ENCODE measurements at regions not wholly inside any gene's neighbourhood (a gene's known extent, or its start where the extent isn't known, plus 50 kb on each side); places are given as distances from the start of the nearest gene placed in this dataset.

DNA sequence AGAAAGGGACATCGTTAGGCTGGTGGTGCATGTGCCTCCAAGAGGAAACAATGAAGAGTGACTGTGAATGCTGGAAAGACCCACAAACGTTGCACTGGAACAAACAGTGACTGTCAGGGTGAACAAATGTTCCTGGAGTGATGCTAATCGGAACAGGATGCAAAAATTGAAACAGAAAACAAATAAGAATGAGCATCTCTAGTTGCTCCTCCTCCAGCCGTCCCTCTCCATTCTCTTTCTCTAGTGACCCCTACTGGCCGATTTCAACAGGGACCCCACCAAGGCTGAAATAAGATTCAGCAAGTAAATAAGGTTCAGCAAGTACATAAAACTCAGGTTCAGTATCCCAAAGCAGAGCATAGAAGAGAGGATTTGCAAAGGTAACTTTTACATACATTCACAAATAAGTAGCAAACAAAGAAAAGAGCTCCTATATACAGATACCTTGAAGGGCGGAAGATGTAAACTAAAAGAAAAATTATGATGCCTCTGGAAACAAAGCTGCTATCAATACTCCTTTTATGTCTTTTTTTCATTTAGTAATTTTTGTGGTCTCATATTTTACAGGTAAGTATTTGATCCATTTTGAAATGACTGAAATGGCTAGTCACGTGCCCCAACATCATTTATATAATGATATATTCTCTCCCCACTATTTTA is 836.1 kb upstream of the ADAMTS5 start:
- BruUV-seq (replicated peaks), result no TSS peak
- POLR2A ChIA-PET, result no interaction called here

GRCh38 chr21:27799861-27800260 is 833.0 kb upstream of the ADAMTS5 start:
- Histone ChIP-seq H3K36me3 (ENCODE audit: control insufficient read depth, insufficient read depth, low read length) (no peaks in the 10 kb centered on the region), H3K4me1 (ENCODE audit: control insufficient read depth, insufficient read depth, low read length) (no peaks in the 10 kb centered on the region), H3K27me3 (ENCODE audit: control insufficient read depth, insufficient read depth, low read length) (no peaks in the 10 kb centered on the region), H3K9me3 (ENCODE audit: control insufficient read depth, insufficient read depth, low read depth, low read length) (no peaks in the 10 kb centered on the region), H3K27ac (ENCODE audit: low read length) (no peak overlapping the region), H3K4me3 (ENCODE audit: low read depth in 2 of 2, low read length in 2 of 2) (no peak overlapping the region)
- TF ChIP-seq SIN3A (IDR thresholded peaks at IDR 0.05; ENCODE audit: borderline replicate concordance, insufficient read depth, low read depth, low read length) (no peak), TCF7L2 (IDR thresholded peaks at IDR 0.05; ENCODE audit: low read depth, low read length) (no peak), POLR2AphosphoS5 (IDR thresholded peaks at IDR 0.05; ENCODE audit: low read depth, low read length) (no peak)
- TF ChIP-seq, protein P1, sequence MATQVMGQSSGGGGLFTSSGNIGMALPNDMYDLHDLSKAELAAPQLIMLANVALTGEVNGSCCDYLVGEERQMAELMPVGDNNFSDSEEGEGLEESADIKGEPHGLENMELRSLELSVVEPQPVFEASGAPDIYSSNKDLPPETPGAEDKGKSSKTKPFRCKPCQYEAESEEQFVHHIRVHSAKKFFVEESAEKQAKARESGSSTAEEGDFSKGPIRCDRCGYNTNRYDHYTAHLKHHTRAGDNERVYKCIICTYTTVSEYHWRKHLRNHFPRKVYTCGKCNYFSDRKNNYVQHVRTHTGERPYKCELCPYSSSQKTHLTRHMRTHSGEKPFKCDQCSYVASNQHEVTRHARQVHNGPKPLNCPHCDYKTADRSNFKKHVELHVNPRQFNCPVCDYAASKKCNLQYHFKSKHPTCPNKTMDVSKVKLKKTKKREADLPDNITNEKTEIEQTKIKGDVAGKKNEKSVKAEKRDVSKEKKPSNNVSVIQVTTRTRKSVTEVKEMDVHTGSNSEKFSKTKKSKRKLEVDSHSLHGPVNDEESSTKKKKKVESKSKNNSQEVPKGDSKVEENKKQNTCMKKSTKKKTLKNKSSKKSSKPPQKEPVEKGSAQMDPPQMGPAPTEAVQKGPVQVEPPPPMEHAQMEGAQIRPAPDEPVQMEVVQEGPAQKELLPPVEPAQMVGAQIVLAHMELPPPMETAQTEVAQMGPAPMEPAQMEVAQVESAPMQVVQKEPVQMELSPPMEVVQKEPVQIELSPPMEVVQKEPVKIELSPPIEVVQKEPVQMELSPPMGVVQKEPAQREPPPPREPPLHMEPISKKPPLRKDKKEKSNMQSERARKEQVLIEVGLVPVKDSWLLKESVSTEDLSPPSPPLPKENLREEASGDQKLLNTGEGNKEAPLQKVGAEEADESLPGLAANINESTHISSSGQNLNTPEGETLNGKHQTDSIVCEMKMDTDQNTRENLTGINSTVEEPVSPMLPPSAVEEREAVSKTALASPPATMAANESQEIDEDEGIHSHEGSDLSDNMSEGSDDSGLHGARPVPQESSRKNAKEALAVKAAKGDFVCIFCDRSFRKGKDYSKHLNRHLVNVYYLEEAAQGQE (IDR thresholded peaks at IDR 0.05; ENCODE audit: insufficient read depth in 1 of 2, low read depth in 2 of 2, low read length in 1 of 2), result no peak
- TF ChIP-seq, protein P2, sequence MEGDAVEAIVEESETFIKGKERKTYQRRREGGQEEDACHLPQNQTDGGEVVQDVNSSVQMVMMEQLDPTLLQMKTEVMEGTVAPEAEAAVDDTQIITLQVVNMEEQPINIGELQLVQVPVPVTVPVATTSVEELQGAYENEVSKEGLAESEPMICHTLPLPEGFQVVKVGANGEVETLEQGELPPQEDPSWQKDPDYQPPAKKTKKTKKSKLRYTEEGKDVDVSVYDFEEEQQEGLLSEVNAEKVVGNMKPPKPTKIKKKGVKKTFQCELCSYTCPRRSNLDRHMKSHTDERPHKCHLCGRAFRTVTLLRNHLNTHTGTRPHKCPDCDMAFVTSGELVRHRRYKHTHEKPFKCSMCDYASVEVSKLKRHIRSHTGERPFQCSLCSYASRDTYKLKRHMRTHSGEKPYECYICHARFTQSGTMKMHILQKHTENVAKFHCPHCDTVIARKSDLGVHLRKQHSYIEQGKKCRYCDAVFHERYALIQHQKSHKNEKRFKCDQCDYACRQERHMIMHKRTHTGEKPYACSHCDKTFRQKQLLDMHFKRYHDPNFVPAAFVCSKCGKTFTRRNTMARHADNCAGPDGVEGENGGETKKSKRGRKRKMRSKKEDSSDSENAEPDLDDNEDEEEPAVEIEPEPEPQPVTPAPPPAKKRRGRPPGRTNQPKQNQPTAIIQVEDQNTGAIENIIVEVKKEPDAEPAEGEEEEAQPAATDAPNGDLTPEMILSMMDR (IDR thresholded peaks at IDR 0.05), result no peak
- intact Hi-C loops (cut with micrococcal nuclease; ENCODE audit: unreplicated experiment) (loop anchor here (5.0 kb wide), 1 partner anchor 53 kb away; no protein-coding TSS in a partner anchor), in situ Hi-C loops (cut with HindIII; ENCODE audit: low pct_unique_long_range_greater_than_20kb, low sequenced_read_pairs) (no loop called here)
- DNase-seq (ENCODE audit: low read depth, low spot score) (no peak), ATAC-seq (no peak)
- ChIA-PET POLR2A (no interaction called here), CTCF (no interaction called here)
- BruUV-seq (replicated peaks), result no TSS peak

More for the DNA sequence above, 836.1 kb upstream of the ADAMTS5 start:
- CTCF ChIA-PET, result no interaction called here
- intact Hi-C loops (cut with micrococcal nuclease; ENCODE audit: unreplicated experiment) (no loop called here), in situ Hi-C loops (cut with HindIII; ENCODE audit: low pct_unique_long_range_greater_than_20kb, low sequenced_read_pairs) (no loop called here)
- DNase-seq (ENCODE audit: low read depth, low spot score) (no peak), ATAC-seq (no peak)
- no peaks in the 10 kb centered on the region for H3K9me3 ChIP-seq (ENCODE audit: control insufficient read depth, insufficient read depth, low read depth, low read length)
- TF ChIP-seq, protein P2 (IDR thresholded peaks at IDR 0.05), result peak; percentile 48
- TF ChIP-seq POLR2AphosphoS5 (IDR thresholded peaks at IDR 0.05; ENCODE audit: low read depth, low read length), result no peak
- TF ChIP-seq SIN3A (IDR thresholded peaks at IDR 0.05; ENCODE audit: borderline replicate concordance, insufficient read depth, low read depth, low read length), result no peak
- no peak for TF ChIP-seq TCF7L2 (IDR thresholded peaks at IDR 0.05; ENCODE audit: low read depth, low read length)
- TF ChIP-seq, protein P1 (IDR thresholded peaks at IDR 0.05; ENCODE audit: insufficient read depth in 1 of 2, low read depth in 2 of 2, low read length in 1 of 2), result no peak
- H3K4me3 ChIP-seq (ENCODE audit: low read depth in 2 of 2, low read length in 2 of 2), result no peak overlapping the region
- H3K36me3 ChIP-seq (ENCODE audit: control insufficient read depth, insufficient read depth, low read length), result no peaks in the 10 kb centered on the region
- no peaks in the 10 kb centered on the region for H3K4me1 ChIP-seq (ENCODE audit: control insufficient read depth, insufficient read depth, low read length)
- H3K27me3 ChIP-seq (ENCODE audit: control insufficient read depth, insufficient read depth, low read length), result no peaks in the 10 kb centered on the region
- H3K27ac ChIP-seq (ENCODE audit: low read length), result no peak overlapping the region
